Stimulated activated CD4-positive, alpha-beta T cell treated with anti-CD3 and anti-CD28 coated beads, Interleukin-4, amount 100 ng/mL, for 24 hours (primary cell): ENCODE measurements at regions not wholly inside any gene's neighbourhood (a gene's known extent, or its start where the extent isn't known, plus 50 kb on each side); places are given as distances from the start of the nearest gene placed in this dataset.
"Not testable (repeated sequence)": the region's sequence is repeated elsewhere in the genome, so short reads cannot be mapped to it uniquely, and the experiment has no call there.

Experiments used
- DNase-seq: peaks from one replicate; pipeline ENCODE4 v3.0.0-alpha.2; 2020

DNA sequence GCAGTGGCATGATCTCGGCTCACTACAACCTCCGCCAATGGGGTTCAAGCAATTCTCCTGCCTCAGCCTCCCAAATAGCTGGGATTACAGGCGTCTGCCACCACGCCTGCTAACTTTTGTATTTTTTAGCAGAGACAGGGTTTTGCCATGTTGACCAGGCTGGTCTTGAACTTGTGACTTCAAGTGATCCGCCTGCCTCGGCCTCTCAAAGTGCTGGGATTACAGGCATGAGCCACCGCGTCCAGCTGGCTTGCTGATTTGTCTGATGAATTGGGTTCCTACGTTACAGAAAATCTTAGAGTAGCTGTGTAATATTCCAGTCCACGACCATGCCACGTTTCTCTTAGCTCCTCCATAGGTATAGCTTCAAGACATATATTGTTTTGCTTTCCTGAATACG lies 102.6 kb upstream of the OTOS start:
- DNase-seq: not testable (repeated sequence)

GRCh38 chr2:240244543-240244942 lies 104.1 kb upstream of the OTOS start:
- DNase-seq: no peak

- no peak for DNase-seq
Observed at GRCh38 chr2:240245184-240245583, 104.7 kb upstream of the OTOS start.

GRCh38 chr2:240245706-240246105 lies 105.2 kb upstream of the OTOS start:
- no peak for DNase-seq

DNA sequence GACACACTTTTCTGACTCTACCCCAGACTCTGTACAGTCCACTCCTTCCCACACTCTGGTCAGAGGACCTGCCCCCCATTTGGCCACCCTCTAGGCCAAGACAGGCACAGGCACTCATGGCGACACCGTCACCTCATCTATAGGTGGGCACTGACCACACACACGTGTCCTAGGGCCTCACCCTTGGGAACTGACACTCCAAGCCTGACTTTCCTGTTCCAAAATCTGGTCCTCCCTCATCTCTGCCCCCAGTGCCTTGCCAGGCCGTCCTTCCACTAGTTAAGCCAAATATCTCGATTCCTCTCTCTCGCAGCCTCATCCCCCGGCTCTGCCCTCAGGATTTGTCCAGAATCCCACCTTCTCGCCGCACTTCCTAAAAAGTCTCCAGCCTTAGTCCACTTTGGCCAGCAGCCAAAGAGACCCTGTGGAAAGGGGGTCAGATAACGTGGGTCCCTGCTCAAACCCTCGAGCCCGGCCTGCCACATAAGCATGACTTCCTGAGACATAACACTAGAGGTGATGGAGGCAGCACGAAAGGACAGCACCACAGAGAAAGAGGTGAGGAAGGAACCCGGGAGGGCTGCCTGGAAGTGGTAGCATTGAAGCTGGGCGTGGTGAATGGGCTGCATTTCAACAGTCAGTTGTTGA lies 105.8 kb upstream of the OTOS start:
- DNase-seq: peak; percentile 1

- peak; percentile 1 for DNase-seq
Observed at GRCh38 chr2:240247241-240247867, 106.9 kb upstream of the OTOS start.

DNA sequence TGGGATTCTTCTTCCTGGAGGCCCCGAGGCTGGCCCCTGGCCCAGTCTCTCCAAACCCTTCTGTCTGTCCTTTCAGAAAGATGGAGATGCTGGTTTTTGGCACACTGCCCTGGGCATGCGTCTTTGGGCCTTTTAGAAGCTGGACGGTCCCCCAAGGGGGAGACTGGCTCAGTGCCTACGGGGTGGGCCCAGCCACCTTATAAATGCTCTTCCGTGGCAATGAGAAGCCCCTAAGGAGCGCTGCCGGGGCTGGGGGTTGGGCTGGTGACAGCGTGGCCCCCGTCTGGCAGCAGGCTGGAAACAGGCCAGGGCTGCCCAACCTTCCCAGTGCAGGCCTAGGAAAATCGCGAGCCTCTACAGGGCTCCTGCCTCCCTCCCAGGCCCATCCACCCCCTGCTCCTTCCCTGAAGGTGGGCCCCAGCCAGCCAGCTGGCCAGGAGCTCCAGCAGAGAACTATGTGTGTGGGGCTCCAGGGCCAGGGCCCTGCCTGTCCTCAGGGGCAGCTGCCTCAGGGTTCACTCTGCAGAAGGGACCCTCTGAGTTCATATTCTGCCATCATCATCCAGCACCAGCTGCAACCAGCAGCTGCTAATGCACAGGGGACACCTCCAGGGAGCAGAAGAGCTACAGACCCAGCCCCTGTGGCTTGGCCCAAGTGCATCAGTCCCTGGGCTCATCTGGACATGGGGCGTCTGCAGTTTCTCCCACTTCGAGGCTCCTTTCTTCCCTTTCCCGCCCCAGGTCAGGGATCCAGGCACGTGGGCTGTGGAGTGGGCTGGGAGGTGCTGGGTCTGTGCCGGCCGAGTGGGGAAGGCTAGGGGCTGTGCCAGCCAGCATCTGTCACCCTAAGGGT lies 107.6 kb upstream of the OTOS start:
- peak; percentile 2 for DNase-seq

GRCh38 chr2:240248721-240249422 lies 108.4 kb upstream of the OTOS start:
- DNase-seq: peak; percentile 1

DNA sequence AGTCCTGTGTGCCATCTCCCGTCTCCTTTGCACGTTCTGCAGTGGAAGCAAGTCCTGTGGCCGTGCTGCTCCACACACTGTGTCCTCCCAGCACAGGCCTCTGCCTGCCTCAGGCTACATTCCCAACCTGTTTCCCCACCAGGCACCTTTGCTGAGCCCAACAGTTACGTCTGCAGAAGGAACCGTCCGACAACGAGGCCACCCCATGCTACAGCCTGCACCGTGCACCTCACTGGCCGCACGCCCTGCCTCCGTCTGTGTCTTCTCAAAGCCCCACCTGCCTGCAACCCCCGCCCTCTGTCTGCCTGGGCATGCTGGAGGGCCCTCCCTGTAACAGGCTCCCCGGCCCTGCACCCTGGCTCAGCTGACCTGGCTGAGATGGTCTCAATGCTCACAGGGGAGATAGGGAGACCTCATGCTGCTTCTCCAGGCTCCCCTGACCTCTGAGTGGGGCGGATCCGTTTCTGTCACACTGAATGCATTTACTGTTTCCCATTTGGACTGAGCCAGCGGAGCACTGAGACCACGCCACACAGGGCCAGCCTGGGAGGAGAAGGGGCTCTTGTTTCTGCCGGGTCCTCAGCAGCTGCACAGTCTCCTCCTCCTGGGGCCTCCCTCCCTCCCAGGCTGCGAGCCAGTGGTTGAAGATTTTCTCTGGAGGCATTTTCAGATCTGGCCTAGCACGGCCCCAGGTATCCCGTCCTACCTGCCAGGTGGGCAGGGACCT lies 109.1 kb upstream of the OTOS start:
- peak; percentile 1 for DNase-seq

- peak; percentile 2 for DNase-seq
Observed at GRCh38 chr2:240250150-240250984, 109.9 kb upstream of the OTOS start.

- DNase-seq: peak; percentile 2
Observed at GRCh38 chr2:240250985-240251847, 110.8 kb upstream of the OTOS start.

- DNase-seq: no peak
Observed at GRCh38 chr2:240251848-240252190, 111.4 kb upstream of the OTOS start.

DNA sequence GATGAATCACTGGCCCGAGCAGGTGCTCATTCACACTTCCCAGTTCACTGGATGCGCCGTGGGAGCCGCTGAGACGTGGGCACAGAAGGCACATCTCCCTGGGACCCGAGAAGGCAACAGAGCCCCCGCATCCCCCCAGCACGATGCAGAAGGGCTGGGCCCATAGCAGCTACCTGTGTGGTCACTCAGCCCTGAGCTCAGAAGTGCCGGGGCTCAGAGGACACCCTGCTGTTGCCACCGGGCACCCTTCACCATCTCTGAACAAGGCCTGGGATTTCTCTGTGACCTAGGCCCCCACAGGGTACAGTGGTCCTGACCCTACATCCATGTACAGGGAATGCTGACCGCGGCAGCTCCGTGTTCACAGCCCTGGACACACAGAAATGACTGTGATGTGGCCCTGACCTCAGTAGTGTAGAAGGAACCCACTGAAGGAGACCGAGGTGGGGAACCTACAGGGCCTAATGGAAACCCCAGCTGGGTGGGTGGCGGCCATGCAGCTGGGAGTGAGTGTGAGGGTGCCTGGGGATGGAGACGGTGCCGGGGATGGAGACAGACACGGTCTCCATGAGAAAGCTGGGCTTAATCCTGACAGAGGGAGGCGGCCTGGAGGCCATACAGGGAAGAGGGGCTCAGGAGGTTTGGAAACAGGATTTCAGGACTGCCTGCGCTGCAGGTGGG lies 111.9 kb upstream of the OTOS start:
- no peak for DNase-seq

DNA sequence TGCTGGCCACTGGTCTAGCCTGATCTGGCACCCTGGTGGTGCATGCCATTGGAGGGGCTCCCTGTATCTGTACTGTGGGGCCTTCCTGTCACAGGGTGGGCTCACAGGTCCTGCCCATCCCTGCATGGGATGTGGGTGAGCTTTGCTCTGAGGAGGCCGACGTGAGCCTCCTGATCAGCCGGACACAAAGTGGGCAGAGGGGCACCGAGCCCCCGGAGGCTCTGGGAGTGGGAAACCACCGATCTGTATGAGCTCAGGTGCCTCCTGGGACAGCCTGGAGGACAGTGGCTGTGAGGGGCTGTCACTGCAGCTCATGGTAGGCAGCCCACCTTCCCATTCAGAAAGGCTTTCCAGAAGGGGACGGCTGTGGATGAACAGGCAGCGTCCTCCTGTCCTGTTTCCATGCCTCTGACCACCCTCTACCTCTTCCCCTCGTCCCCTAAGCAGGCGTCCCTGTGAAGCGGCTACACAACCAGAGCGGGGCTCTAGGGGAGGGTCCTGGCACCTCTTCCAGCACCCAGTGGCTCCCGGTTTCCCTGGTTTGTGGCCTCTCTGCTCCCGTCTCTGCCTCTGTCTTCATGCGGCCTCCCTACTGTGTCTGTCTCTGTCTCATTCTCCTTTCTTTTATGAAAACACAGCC lies 112.5 kb upstream of the OTOS start:
- DNase-seq: peak; percentile 1

- peak; percentile 2 for DNase-seq
Observed at GRCh38 chr2:240253583-240254145, 113.2 kb upstream of the OTOS start.

DNA sequence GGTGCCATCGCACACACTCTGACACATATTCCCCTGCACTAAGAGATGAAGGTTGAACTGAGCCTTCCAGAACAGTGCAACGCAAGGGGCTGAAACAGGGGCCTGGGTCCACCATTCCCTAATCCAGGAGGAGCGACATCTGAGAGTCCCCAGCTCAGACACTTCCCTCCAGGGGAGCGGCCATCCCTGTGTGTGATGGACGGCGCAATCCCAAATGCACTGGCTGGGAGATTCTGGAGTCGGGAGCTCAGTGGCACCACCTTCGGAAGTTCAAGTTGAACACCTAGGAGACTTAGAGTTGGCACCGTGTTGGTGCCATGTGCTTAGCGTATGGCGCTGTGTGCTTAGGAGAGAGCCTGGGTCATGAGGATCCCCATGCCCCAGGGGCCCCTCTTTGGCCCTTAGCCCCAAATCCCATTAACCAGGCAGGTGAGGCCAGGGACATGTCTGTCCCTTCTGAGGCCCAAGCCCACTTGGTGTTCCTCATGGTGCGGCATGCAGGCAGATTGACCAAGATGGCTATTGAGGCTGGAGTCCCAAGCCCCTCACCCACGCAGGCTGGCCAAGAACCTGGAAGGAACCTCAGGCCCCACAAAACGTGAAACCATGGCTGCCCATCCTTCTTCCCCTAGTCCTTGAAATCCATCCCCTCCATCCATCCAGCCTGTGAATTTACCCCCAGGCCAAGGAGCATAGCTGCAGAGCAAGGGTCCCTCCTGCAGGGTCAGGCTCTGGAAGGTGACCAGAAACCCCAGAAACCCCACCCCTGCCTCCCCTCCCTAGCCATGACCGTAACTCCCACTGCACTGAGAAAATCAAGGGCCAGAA lies 114.1 kb upstream of the OTOS start:
- DNase-seq: no peak

GRCh38 chr2:240255165-240255491 lies 114.7 kb upstream of the OTOS start:
- no peak for DNase-seq
